ENCODE measurements at regions not wholly inside any gene's neighbourhood (a gene's known extent, or its start where the extent isn't known, plus 50 kb on each side); places are given as distances from the start of the nearest gene placed in this dataset.

DNA sequence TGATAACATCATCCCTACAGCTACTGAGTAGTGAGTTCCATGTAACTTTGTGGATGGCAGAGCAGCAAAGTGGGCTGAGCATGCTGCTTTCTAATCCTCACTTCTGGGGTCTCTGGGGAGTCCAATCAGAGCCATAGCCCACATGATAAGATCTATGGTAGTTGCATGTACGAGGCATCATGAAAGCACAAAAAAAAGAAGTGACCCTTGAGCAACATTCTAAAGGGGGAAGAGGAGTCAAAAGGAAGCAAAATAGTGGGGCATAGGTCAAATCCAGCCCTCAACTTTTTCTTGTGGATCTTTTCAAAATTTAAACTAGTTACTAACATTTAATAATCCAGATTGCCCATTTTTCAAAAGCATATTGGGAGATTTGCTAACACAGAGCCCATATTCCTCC, 208.5 kb upstream of the TOX3 start:
- ATAC-seq, result no peak
- DNase-seq, result no peak
- TF ChIP-seq, protein P1, sequence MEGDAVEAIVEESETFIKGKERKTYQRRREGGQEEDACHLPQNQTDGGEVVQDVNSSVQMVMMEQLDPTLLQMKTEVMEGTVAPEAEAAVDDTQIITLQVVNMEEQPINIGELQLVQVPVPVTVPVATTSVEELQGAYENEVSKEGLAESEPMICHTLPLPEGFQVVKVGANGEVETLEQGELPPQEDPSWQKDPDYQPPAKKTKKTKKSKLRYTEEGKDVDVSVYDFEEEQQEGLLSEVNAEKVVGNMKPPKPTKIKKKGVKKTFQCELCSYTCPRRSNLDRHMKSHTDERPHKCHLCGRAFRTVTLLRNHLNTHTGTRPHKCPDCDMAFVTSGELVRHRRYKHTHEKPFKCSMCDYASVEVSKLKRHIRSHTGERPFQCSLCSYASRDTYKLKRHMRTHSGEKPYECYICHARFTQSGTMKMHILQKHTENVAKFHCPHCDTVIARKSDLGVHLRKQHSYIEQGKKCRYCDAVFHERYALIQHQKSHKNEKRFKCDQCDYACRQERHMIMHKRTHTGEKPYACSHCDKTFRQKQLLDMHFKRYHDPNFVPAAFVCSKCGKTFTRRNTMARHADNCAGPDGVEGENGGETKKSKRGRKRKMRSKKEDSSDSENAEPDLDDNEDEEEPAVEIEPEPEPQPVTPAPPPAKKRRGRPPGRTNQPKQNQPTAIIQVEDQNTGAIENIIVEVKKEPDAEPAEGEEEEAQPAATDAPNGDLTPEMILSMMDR (IDR thresholded peaks at IDR 0.05 in 4 of 5, conservative IDR thresholded peaks at IDR 0.05 in 1 of 5), result no peak
- TF ChIP-seq POLR2A (IDR thresholded peaks at IDR 0.05), result no peak
- intact Hi-C loops (cut with DNase I; ENCODE audit: low total_unique reads) (no loop called here), in situ Hi-C loops (cut with MboI; ENCODE audit: low sequenced_read_pairs in 4 of 4) (no loop called here)
- no peaks in the 10 kb centered on the region for H3K9me3 ChIP-seq
- no peak overlapping the region for H3K4me3 ChIP-seq
- no peaks in the 10 kb centered on the region for H3K36me3 ChIP-seq
- H3K4me1 ChIP-seq, result no peaks in the 10 kb centered on the region
- no peaks in the 10 kb centered on the region for H3K27me3 ChIP-seq
- H3K27ac ChIP-seq, result no peak overlapping the region

- DNase-seq (no peak), ATAC-seq (no peak)
- intact Hi-C loops (cut with DNase I; ENCODE audit: low total_unique reads) (no loop called here), in situ Hi-C loops (cut with MboI; ENCODE audit: low sequenced_read_pairs in 4 of 4) (no loop called here)
- Histone ChIP-seq H3K27me3 (no peaks in the 10 kb centered on the region), H3K4me3 (no peak overlapping the region), H3K9me3 (no peaks in the 10 kb centered on the region), H3K4me1 (no peaks in the 10 kb centered on the region), H3K27ac (no peak overlapping the region), H3K36me3 (no peaks in the 10 kb centered on the region)
- no peak for TF ChIP-seq POLR2A (IDR thresholded peaks at IDR 0.05)
- TF ChIP-seq, protein P1 (IDR thresholded peaks at IDR 0.05 in 4 of 5, conservative IDR thresholded peaks at IDR 0.05 in 1 of 5), result no peak
These were observed 204.1 kb upstream of the TOX3 start for GRCh38 chr16:52751035-52751434.

DNA sequence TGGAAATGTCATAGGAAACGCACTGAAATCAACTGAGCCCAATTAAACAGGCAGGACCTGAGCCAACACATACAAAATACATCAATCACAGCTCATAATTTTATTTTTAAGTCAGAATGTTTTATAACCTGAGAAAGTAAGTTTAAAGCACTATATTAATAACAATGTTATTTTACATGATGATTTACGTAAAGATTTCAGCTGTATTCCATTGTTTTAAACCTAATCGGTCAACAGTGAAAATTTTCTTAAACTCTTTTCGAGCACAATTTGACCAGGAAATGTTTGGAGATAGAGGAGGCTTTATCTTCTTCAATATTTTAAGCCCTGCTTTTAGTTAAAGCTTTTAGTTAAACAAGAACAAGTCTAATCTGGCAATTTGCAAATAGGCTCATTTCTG, 201.8 kb upstream of the TOX3 start:
- in situ Hi-C loops (cut with MboI; ENCODE audit: low sequenced_read_pairs in 4 of 4) (loop anchor here in 1 of 4 donors (25.0 kb wide), 1 partner anchor 89 kb away; no protein-coding TSS in a partner anchor), intact Hi-C loops (cut with DNase I; ENCODE audit: low total_unique reads) (no loop called here)
- Histone ChIP-seq H3K4me3 (no peak overlapping the region), H3K4me1 (no peaks in the 10 kb centered on the region), H3K27ac (no peak overlapping the region), H3K36me3 (no peaks in the 10 kb centered on the region), H3K27me3 (no peaks in the 10 kb centered on the region), H3K9me3 (no peaks in the 10 kb centered on the region)
- TF ChIP-seq, protein P1 (IDR thresholded peaks at IDR 0.05 in 4 of 5, conservative IDR thresholded peaks at IDR 0.05 in 1 of 5), result no peak
- no peak for TF ChIP-seq POLR2A (IDR thresholded peaks at IDR 0.05)
- DNase-seq, result no peak
- ATAC-seq, result no peak

DNA sequence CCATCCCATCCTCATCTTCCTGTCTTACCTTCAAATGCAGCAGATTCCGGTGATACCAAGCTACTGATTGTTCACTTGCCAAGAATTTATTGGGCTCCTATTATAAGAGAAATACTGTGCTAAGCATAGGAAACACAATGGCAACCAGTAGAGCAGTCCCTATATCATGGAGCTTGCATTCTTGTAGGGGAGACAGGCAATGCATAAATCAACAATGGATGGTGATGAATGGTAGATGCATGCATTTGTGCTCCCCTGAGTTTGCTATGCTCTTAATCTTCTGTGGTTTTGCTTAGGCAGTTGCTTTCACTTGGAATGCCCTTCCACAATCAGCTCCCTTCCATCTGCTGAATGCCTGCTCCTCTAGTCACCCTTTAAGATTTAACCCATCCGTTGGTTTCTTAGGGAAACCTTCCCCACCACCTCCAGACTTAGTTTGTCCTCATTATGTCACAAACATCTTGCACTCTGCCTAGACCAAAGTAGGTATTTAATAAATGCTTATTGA, 200.2 kb upstream of the TOX3 start:
- no peak overlapping the region for H3K4me3 ChIP-seq
- no peak overlapping the region for H3K27ac ChIP-seq
- intact Hi-C loops (cut with DNase I; ENCODE audit: low total_unique reads), result no loop called here
- no peaks in the 10 kb centered on the region for H3K36me3 ChIP-seq
- in situ Hi-C loops (cut with MboI; ENCODE audit: low sequenced_read_pairs in 4 of 4), result loop anchor here in 1 of 4 donors (25.0 kb wide), 1 partner anchor 90 kb away; no protein-coding TSS in a partner anchor
- no peaks in the 10 kb centered on the region for H3K27me3 ChIP-seq
- no peak for ATAC-seq
- H3K9me3 ChIP-seq, result no peaks in the 10 kb centered on the region
- no peak for TF ChIP-seq POLR2A (IDR thresholded peaks at IDR 0.05)
- TF ChIP-seq, protein P1 (IDR thresholded peaks at IDR 0.05 in 4 of 5, conservative IDR thresholded peaks at IDR 0.05 in 1 of 5), result no peak
- no peaks in the 10 kb centered on the region for H3K4me1 ChIP-seq
- DNase-seq, result no peak

- H3K4me1 ChIP-seq, result no peaks in the 10 kb centered on the region
- intact Hi-C loops (cut with DNase I; ENCODE audit: low total_unique reads) (no loop called here), in situ Hi-C loops (cut with MboI; ENCODE audit: low sequenced_read_pairs in 4 of 4) (loop anchor here in 1 of 4 donors (25.0 kb wide), 1 partner anchor 94 kb away; no protein-coding TSS in a partner anchor)
- TF ChIP-seq, protein P1 (IDR thresholded peaks at IDR 0.05 in 4 of 5, conservative IDR thresholded peaks at IDR 0.05 in 1 of 5), result no peak
- TF ChIP-seq POLR2A (IDR thresholded peaks at IDR 0.05), result no peak
- ATAC-seq (no peak), DNase-seq (no peak)
- no peaks in the 10 kb centered on the region for H3K9me3 ChIP-seq
- H3K27ac ChIP-seq, result no peak overlapping the region
- no peaks in the 10 kb centered on the region for H3K27me3 ChIP-seq
- no peak overlapping the region for H3K4me3 ChIP-seq
- no peaks in the 10 kb centered on the region for H3K36me3 ChIP-seq
These were observed 196.8 kb upstream of the TOX3 start for GRCh38 chr16:52743707-52744106.
